HepG2 (cell line): ENCODE measurements at regions not wholly inside any gene's neighbourhood (a gene's known extent, or its start where the extent isn't known, plus 50 kb on each side); places are given as distances from the start of the nearest gene placed in this dataset.
A peak's percentile ranks its signal among the peaks of the same experiment; 100 is the strongest.

ENCODE experiments used
- ATAC-seq: fragments of 200-7000 bp; cut with Tn5 transposase; 3 replicates; pipeline ENCODE4 v1.9.1; 2020; ENCODE audit warnings: mild to moderate bottlenecking, moderate library complexity
- BruUV-seq: library from RNA; stranded (reverse); fragments of 400-500 nt; replicated peaks from 2 replicates; lab custom pipeline; 2021; lab: Mats Ljungman, UMichigan
- CTCF ChIA-PET: fragments of 300-600 bp; formaldehyde crosslinking; extraction: SDS; loops from one replicate; lab custom pipeline; 2021; ENCODE audit warnings: low total read pairs, inconsistent platforms, low intra/inter-chr PET ratio; lab: Yijun Ruan, JAX
- POLR2A ChIA-PET: fragments of 350-600 bp; sonication (Branson Sonifier 250); formaldehyde crosslinking; loops from one replicate; lab custom pipeline; 2020; ENCODE audit warnings: antibody characterized with exemption, inconsistent platforms; lab: Yijun Ruan, JAX
- DNase-seq: peaks from one replicate; pipeline ENCODE4 v3.0.0-alpha.2; 2015; ENCODE audit warnings: low spot score
- FAIRE-seq: peaks from 3 replicates; lab custom pipeline; 2011; peaks lifted over from hg19 to GRCh38; lab: Jason Lieb, UNC
- H2AFZ ChIP-seq: one replicate; pipeline ENCODE4 v1.6.1; 2011; ENCODE audit warnings: low read length, inconsistent platforms
- H3K27ac ChIP-seq: fragments of 300-600 bp; 3 replicates; pipeline ENCODE4 v1.8.0; 2011; ENCODE audit warnings: mixed run types, mild to moderate bottlenecking, mixed read lengths, low read length, inconsistent platforms; ENCODE audit not compliant: insufficient read depth; ENCODE audit errors: extremely low read length
- H3K27me3 ChIP-seq, 2 experiments: fragments of 200-600 bp in 1 of 2; 2 replicates in 1 of 2; 3 replicates in 1 of 2; pipeline versions ENCODE4 v1.6.0 to v1.8.0; 2011; ENCODE audit warnings: low read length in 2 of 2, mild to moderate bottlenecking in 2 of 2, moderate library complexity in 2 of 2, inconsistent platforms in 1 of 2; ENCODE audit not compliant: insufficient read depth in 2 of 2, control insufficient read depth in 1 of 2
- H3K36me3 ChIP-seq, 2 experiments: fragments of 200-600 bp in 1 of 2; replicated peaks in 1 of 2; 2 replicates in 1 of 2; 3 replicates in 1 of 2; pipeline versions ENCODE4 v1.5.1 to v1.8.0; 2011; ENCODE audit warnings: low read length in 2 of 2, inconsistent platforms in 1 of 2; ENCODE audit not compliant: insufficient read depth in 2 of 2, control insufficient read depth in 1 of 2
- H3K4me1 ChIP-seq: 2 replicates; pipeline ENCODE4 v1.5.1; 2012; ENCODE audit warnings: low read length, inconsistent platforms; ENCODE audit not compliant: insufficient read depth
- H3K4me2 ChIP-seq: 2 replicates; pipeline ENCODE4 v1.6.0; 2011; ENCODE audit warnings: low read depth, low read length, inconsistent platforms
- H3K4me3 ChIP-seq, 3 experiments: fragments of 200-600 bp in 1 of 3; sonication (generic), shearing (Covaris generic) in 1 of 3; replicated peaks in 1 of 3; 2 replicates each; pipeline ENCODE4 v1.5.1; 2011 to 2016; ENCODE audit warnings: low read length in 3 of 3, inconsistent platforms in 2 of 3, low read depth in 2 of 3, mild to moderate bottlenecking in 2 of 3, control low read depth in 1 of 3, mixed read lengths in 1 of 3; ENCODE audit not compliant: insufficient read depth in 1 of 3
- H3K79me2 ChIP-seq: one replicate; pipeline ENCODE4 v1.6.1; 2011; ENCODE audit warnings: low read length, inconsistent platforms; ENCODE audit not compliant: insufficient read depth
- H3K9ac ChIP-seq: 2 replicates; pipeline ENCODE4 v1.6.0; 2011; ENCODE audit warnings: mild to moderate bottlenecking, low read depth, low read length, inconsistent platforms; ENCODE audit not compliant: insufficient read depth
- H3K9me3 ChIP-seq: 2 replicates; pipeline ENCODE4 v1.5.1; 2012; ENCODE audit warnings: mild to moderate bottlenecking, low read length
- H4K20me1 ChIP-seq: 2 replicates; pipeline ENCODE4 v1.6.0; 2011; ENCODE audit warnings: inconsistent platforms, mild to moderate bottlenecking, low read length, moderate library complexity; ENCODE audit not compliant: insufficient read depth
- ATF7 ChIP-seq, 2 experiments: fragments of 450-650 bp in 1 of 2; sonication (generic) in 1 of 2; formaldehyde crosslinking in 1 of 2; IDR thresholded peaks; 2 replicates each; pipeline versions ENCODE4 v1.4.0 to v1.6.1; 2016 to 2020; ENCODE audit warnings: antibody characterized with exemption in 1 of 2, mild to moderate bottlenecking in 1 of 2, missing genetic modification reagents in 1 of 2
- CENPT ChIP-seq: sonication (generic); formaldehyde crosslinking; IDR thresholded peaks from 2 replicates; pipeline ENCODE4 v1.8.0; 2022; ENCODE audit warnings: low read depth, mild to moderate bottlenecking, moderate library complexity, missing genetic modification reagents
- KAT8 ChIP-seq: IDR thresholded peaks from 2 replicates; pipeline ENCODE4 v1.6.1; 2016; ENCODE audit warnings: missing genetic modification reagents, missing compliant biosample characterization
- NCOA1 ChIP-seq: sonication (generic); formaldehyde crosslinking; IDR thresholded peaks from 2 replicates; pipeline ENCODE4 v1.9.0; 2021; ENCODE audit warnings: missing genetic modification reagents
- NCOR1 ChIP-seq: fragments of 200-600 bp; sonication (generic); IDR thresholded peaks from 2 replicates; pipeline ENCODE4 v1.7.0; 2017; ENCODE audit warnings: antibody characterized with exemption, low read length, borderline replicate concordance
- NR3C1 ChIP-seq: sonication (generic); formaldehyde crosslinking; IDR thresholded peaks from 2 replicates; pipeline ENCODE4 v1.4.0; 2020; ENCODE audit warnings: missing genetic modification reagents
- PPARG ChIP-seq: conservative IDR thresholded peaks from 2 replicates; pipeline ENCODE4 v1.6.1; 2016; ENCODE audit warnings: missing biosample characterization, missing genetic modification reagents
- PRMT3 ChIP-seq: sonication (generic); formaldehyde crosslinking; IDR thresholded peaks from 2 replicates; pipeline ENCODE4 v1.8.1; 2022; ENCODE audit warnings: low read depth, mild to moderate bottlenecking, moderate library complexity, missing genetic modification reagents, borderline replicate concordance
- ZNF138 ChIP-seq: sonication (generic); formaldehyde crosslinking; IDR thresholded peaks from 2 replicates; pipeline ENCODE4 v1.5.0; 2020; ENCODE audit warnings: mild to moderate bottlenecking, low read depth, missing genetic modification reagents
- ZNF296 ChIP-seq: sonication (generic); formaldehyde crosslinking; conservative IDR thresholded peaks from 2 replicates; pipeline ENCODE4 v1.5.0; 2020; ENCODE audit warnings: mild to moderate bottlenecking, missing genetic modification reagents
- ZNF329 ChIP-seq: sonication (generic); formaldehyde crosslinking; IDR thresholded peaks from 2 replicates; pipeline ENCODE4 v1.9.0; 2021; ENCODE audit warnings: low read depth, mild to moderate bottlenecking, missing genetic modification reagents
- ZNF510 ChIP-seq: sonication (generic); formaldehyde crosslinking; IDR thresholded peaks from 2 replicates; pipeline ENCODE4 v1.4.0; 2020; ENCODE audit warnings: low read depth, mild to moderate bottlenecking, missing genetic modification reagents
- ZNF746 ChIP-seq: sonication (generic); formaldehyde crosslinking; IDR thresholded peaks from 2 replicates; pipeline ENCODE4 v1.8.0; 2022; ENCODE audit warnings: mild to moderate bottlenecking, missing genetic modification reagents
- ZZZ3 ChIP-seq: sonication (generic); formaldehyde crosslinking; IDR thresholded peaks from 2 replicates; pipeline ENCODE4 v1.4.0; 2020; ENCODE audit warnings: missing genetic modification reagents, mild to moderate bottlenecking, borderline replicate concordance
- WGBS: methylation state at CpG from one replicate; pipeline ENCODE4 v1.1.6; 2017; ENCODE audit warnings: low lambda C conversion rate; 5-methylcytosine and 5-hydroxymethylcytosine counted together
- in situ Hi-C: cut with HindIII; loops from 2 replicates; pipeline ENCODE4 v1.10.0; 2017; ENCODE audit warnings: low pct_unique_long_range_greater_than_20kb; ENCODE audit not compliant: extremely low pct_ligation_motif_present
- intact Hi-C: fragments of 100-400 bp; cut with micrococcal nuclease; formaldehyde crosslinking; loops from one replicate; pipeline ENCODE4 v1.10.0; 2022; ENCODE audit not compliant: unreplicated experiment
- TF ChIP-seq, protein P1 (sequence below): sonication (generic); formaldehyde crosslinking; IDR thresholded peaks from 2 replicates; pipeline ENCODE4 v1.4.0; 2020; ENCODE audit warnings: mild to moderate bottlenecking, missing genetic modification reagents, borderline replicate concordance
- TF ChIP-seq, protein P2 (sequence below): sonication (generic); formaldehyde crosslinking; IDR thresholded peaks from 2 replicates; pipeline ENCODE4 v1.8.0; 2022; ENCODE audit warnings: mild to moderate bottlenecking, missing genetic modification reagents, borderline replicate concordance

DNA sequence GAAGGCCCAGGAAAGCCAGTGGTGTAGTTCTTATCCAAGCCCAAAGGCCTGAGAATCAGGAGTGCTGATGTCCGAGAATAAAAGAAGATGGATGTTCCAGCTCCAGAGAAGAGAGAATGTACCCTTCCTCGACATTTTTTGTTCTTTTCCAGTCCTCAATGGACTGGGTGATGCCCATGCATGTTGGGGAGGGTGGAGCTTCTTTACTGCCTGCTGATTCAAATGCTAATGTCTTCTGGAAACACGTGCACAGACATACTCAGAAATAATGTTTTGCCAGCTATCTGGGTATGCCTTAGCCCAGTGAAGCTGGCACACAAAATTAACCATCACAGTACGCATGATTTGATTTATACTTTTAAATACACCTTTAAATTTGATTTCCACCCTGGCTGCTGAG lies 61.5 kb upstream of the FOXE1 start (continued):
- TF ChIP-seq, protein P1, sequence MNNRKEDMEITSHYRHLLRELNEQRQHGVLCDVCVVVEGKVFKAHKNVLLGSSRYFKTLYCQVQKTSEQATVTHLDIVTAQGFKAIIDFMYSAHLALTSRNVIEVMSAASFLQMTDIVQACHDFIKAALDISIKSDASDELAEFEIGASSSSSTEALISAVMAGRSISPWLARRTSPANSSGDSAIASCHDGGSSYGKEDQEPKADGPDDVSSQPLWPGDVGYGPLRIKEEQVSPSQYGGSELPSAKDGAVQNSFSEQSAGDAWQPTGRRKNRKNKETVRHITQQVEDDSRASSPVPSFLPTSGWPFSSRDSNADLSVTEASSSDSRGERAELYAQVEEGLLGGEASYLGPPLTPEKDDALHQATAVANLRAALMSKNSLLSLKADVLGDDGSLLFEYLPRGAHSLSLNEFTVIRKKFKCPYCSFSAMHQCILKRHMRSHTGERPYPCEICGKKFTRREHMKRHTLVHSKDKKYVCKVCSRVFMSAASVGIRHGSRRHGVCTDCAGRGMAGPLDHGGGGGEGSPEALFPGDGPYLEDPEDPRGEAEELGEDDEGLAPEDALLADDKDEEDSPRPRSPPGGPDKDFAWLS (CRISPR knock-in tag) = no peak
- TF ChIP-seq NR3C1 (CRISPR knock-in tag) = no peak

DNA sequence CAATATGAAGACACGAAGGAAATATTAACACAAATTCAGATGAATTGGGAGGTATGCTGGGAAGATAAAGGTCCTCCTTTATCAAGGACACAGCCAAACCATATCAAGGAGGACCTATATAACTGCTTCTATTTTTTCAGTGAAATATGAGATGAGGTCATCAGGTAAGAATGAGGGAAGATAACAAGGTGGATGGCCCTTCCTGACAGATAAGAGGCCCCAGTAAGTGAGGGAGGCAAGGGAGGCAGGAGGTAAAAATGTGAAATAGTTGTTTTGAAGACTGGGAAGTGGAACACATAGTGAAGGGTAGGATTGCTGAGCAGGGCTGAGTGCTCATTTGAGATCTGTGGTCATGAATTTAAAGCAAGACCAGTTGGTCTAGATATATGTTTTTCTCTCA lies 60.0 kb upstream of the FOXE1 start:
- Histone ChIP-seq H3K4me2 (no peak overlapping the region), H3K9me3 (no peaks in the 10 kb centered on the region), H3K4me1 (peaks cover 28% of the 10 kb centered on the region), H3K36me3 (no peaks in the 10 kb centered on the region), H4K20me1 (no peaks in the 10 kb centered on the region), H3K79me2 (no peaks in the 10 kb centered on the region), H3K27ac (no peak overlapping the region), H3K27me3 (no peaks in the 10 kb centered on the region), H3K4me3 (no peak overlapping the region), H3K9ac (no peak overlapping the region), H2AFZ (no peak overlapping the region)
- FAIRE-seq (no peak), DNase-seq (peak; percentile 27), ATAC-seq (no peak)
- in situ Hi-C loops (no loop called here), intact Hi-C loops (no loop called here)
- peak; percentile 87 for TF ChIP-seq ATF7 (IDR thresholded peaks at IDR 0.05)
- no peak for TF ChIP-seq ATF7 (CRISPR knock-in tag; IDR thresholded peaks at IDR 0.05)
- no peak for TF ChIP-seq KAT8
- TF ChIP-seq PRMT3 (CRISPR knock-in tag) = no peak
- POLR2A ChIA-PET = no interaction called here
- no TSS peak for BruUV-seq
- 52% methylated on average over 1 of the region's 1 CpG for WGBS
- CTCF ChIA-PET = no interaction called here

DNA sequence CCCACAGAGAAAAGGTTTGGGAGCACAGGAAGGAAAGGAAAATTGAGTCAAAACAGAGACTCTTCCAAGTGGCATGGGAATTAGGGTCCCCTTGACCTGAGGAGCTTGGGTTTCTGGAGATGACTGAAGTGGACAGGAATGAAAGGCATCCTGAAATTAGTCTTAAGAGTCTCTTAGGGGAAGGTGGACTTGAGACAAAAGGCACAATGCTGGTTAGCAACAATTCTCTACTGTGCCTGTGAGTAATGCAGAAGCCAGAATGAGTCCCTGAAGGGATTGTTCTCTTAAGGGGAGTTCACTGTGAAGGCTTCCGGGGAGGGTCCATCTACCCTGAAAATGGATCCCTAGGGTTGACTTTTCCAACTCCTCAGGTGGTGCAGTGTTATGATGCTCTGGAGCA lies 58.4 kb upstream of the FOXE1 start:
- BruUV-seq = no TSS peak
- H3K4me1 ChIP-seq = peaks cover 12% of the 10 kb centered on the region
- no peak overlapping the region for H2AFZ ChIP-seq
- H3K36me3 ChIP-seq = no peaks in the 10 kb centered on the region
- no peaks in the 10 kb centered on the region for H3K27me3 ChIP-seq
- intact Hi-C loops (no loop called here), in situ Hi-C loops (no loop called here)
- ATAC-seq = no peak
- no peak for FAIRE-seq
- H3K9me3 ChIP-seq = no peaks in the 10 kb centered on the region
- H3K27ac ChIP-seq = no peak overlapping the region
- H4K20me1 ChIP-seq = no peaks in the 10 kb centered on the region
- no peak overlapping the region for H3K4me3 ChIP-seq
- ChIA-PET POLR2A (no interaction called here), CTCF (no interaction called here)
- H3K79me2 ChIP-seq = no peaks in the 10 kb centered on the region
- WGBS = no CpG with 5 or more reads among the region's 1 CpG
- DNase-seq = no peak
- no peak overlapping the region for H3K9ac ChIP-seq
- H3K4me2 ChIP-seq = no peak overlapping the region
- no peak for TF ChIP-seq ZNF329 (CRISPR knock-in tag)
- TF ChIP-seq NCOR1 = no peak
- TF ChIP-seq CENPT = no peak
- no peak for TF ChIP-seq ZNF138
- no peak for TF ChIP-seq ZZZ3
- no peak for TF ChIP-seq ZNF510 (CRISPR knock-in tag)
- TF ChIP-seq, protein P2, sequence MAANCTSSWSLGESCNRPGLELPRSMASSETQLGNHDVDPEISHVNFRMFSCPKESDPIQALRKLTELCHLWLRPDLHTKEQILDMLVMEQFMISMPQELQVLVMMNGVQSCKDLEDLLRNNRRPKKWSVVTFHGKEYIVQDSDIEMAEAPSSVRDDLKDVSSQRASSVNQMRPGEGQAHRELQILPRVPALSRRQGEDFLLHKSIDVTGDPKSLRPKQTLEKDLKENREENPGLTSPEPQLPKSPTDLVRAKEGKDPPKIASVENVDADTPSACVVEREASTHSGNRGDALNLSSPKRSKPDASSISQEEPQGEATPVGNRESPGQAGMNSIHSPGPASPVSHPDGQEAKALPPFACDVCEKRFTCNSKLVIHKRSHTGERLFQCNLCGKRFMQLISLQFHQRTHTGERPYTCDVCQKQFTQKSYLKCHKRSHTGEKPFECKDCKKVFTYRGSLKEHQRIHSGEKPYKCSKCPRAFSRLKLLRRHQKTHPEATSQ = no peak
- TF ChIP-seq NCOA1 (CRISPR knock-in tag) = no peak
- no peak for TF ChIP-seq ZNF296 (CRISPR knock-in tag)
- TF ChIP-seq ZNF746 (CRISPR knock-in tag) = no peak
- TF ChIP-seq PPARG = no peak
